HEK293 (cell line): ENCODE measurements at regions not wholly inside any gene's neighbourhood (a gene's known extent, or its start where the extent isn't known, plus 50 kb on each side); places are given as distances from the start of the nearest gene placed in this dataset.

ENCODE experiments used
- CTCF ChIA-PET: fragments of 350-600 bp; formaldehyde crosslinking; extraction: SDS; loops from one replicate; lab custom pipeline; 2021; ENCODE audit warnings: antibody characterized with exemption; lab: Yijun Ruan, JAX
- POLR2A ChIA-PET: fragments of 300-600 bp; formaldehyde crosslinking; extraction: SDS; loops from one replicate; lab custom pipeline; 2020; ENCODE audit warnings: antibody characterized with exemption, inconsistent platforms; lab: Yijun Ruan, JAX
- H3K27ac ChIP-seq: fragments of 200-500 bp; sonication (Bioruptor generic); 2 replicates; pipeline ENCODE4 v1.5.1; 2014; ENCODE audit warnings: low read depth, low read length, control low read depth, inconsistent platforms; ENCODE audit errors: extremely low read depth
- H3K36me3 ChIP-seq, 2 experiments: fragments of 200-500 bp in 1 of 2; sonication (Bioruptor generic) in 1 of 2; 1 replicate in 1 of 2; 2 replicates in 1 of 2; pipeline ENCODE4 v1.5.1; 2014 to 2017; ENCODE audit warnings: inconsistent platforms in 2 of 2, low read length in 2 of 2; ENCODE audit not compliant: control insufficient read depth in 2 of 2, insufficient read depth in 1 of 2
- H3K4me1 ChIP-seq: fragments of 200-500 bp; sonication (Bioruptor generic); 2 replicates; pipeline ENCODE4 v1.5.1; 2014; ENCODE audit warnings: mild to moderate bottlenecking, low read length, inconsistent platforms; ENCODE audit not compliant: control insufficient read depth, insufficient read depth
- H3K4me3 ChIP-seq: 2 replicates; pipeline ENCODE4 v1.5.1; 2011; ENCODE audit warnings: low read depth, mild to moderate bottlenecking, control low read depth, low read length, moderate library complexity
- H3K9me3 ChIP-seq: fragments of 200-500 bp; sonication (Bioruptor generic); 2 replicates; pipeline ENCODE4 v1.5.1; 2014; ENCODE audit warnings: low read depth, low read length, inconsistent platforms; ENCODE audit not compliant: control insufficient read depth, insufficient read depth
- GFI1B ChIP-seq: fragments of 450-650 bp; formaldehyde crosslinking; IDR thresholded peaks from 2 replicates; pipeline ENCODE4 v1.5.1; 2016; ENCODE audit warnings: missing biosample characterization, missing genetic modification characterization
- HOXC10 ChIP-seq: sonication (generic); formaldehyde crosslinking; IDR thresholded peaks from 2 replicates; pipeline ENCODE4 v1.8.1; 2023; ENCODE audit warnings: mild to moderate bottlenecking, missing genetic modification reagents
- YY1 ChIP-seq: fragments of 450-650 bp; formaldehyde crosslinking; IDR thresholded peaks from 2 replicates; pipeline ENCODE4 v1.5.1; 2018; ENCODE audit warnings: missing biosample characterization, missing genetic modification characterization
- ZBTB7A ChIP-seq: fragments of 450-650 bp; formaldehyde crosslinking; IDR thresholded peaks from 2 replicates; pipeline ENCODE4 v1.5.1; 2016; ENCODE audit warnings: low read depth, missing biosample characterization, missing genetic modification characterization
- ZBTB8A ChIP-seq: fragments of 450-650 bp; formaldehyde crosslinking; IDR thresholded peaks from 2 replicates; pipeline ENCODE4 v1.5.1; 2016; ENCODE audit warnings: missing biosample characterization, missing genetic modification characterization
- ZIC2 ChIP-seq: fragments of 450-650 bp; formaldehyde crosslinking; IDR thresholded peaks from 2 replicates; pipeline ENCODE4 v1.5.1; 2016; ENCODE audit warnings: missing biosample characterization, missing genetic modification characterization
- ZNF140 ChIP-seq: fragments of 450-650 bp; formaldehyde crosslinking; IDR thresholded peaks from 2 replicates; pipeline ENCODE4 v1.5.1; 2016; ENCODE audit warnings: missing biosample characterization, missing genetic modification characterization
- ZNF16 ChIP-seq: fragments of 450-650 bp; formaldehyde crosslinking; IDR thresholded peaks from 2 replicates; pipeline ENCODE4 v1.5.1; 2016; ENCODE audit warnings: low read depth, missing biosample characterization, missing genetic modification characterization
- ZNF174 ChIP-seq: fragments of 450-650 bp; formaldehyde crosslinking; IDR thresholded peaks from 2 replicates; pipeline ENCODE4 v1.5.0; 2017; ENCODE audit warnings: missing biosample characterization, mild to moderate bottlenecking, missing genetic modification characterization
- ZNF23 ChIP-seq: fragments of 450-650 bp; formaldehyde crosslinking; IDR thresholded peaks from 2 replicates; pipeline ENCODE4 v1.5.1; 2016; ENCODE audit warnings: missing biosample characterization, missing genetic modification characterization, borderline replicate concordance
- ZNF266 ChIP-seq: fragments of 450-650 bp; formaldehyde crosslinking; IDR thresholded peaks from 2 replicates; pipeline ENCODE4 v1.5.1; 2016; ENCODE audit warnings: missing biosample characterization, missing genetic modification characterization, low read depth
- ZNF324 ChIP-seq: fragments of 450-650 bp; formaldehyde crosslinking; IDR thresholded peaks from 2 replicates; pipeline ENCODE4 v1.5.1; 2016; ENCODE audit warnings: missing biosample characterization, missing genetic modification characterization
- ZNF529 ChIP-seq: fragments of 450-650 bp; formaldehyde crosslinking; IDR thresholded peaks from 2 replicates; pipeline ENCODE4 v1.5.1; 2017; ENCODE audit warnings: missing genetic modification characterization, missing biosample characterization; ENCODE audit not compliant: insufficient replicate concordance
- ZNF530 ChIP-seq: fragments of 450-650 bp; formaldehyde crosslinking; IDR thresholded peaks from 2 replicates; pipeline ENCODE4 v1.5.1; 2016; ENCODE audit warnings: low read depth, missing biosample characterization, missing genetic modification characterization
- ZNF544 ChIP-seq: fragments of 450-650 bp; formaldehyde crosslinking; IDR thresholded peaks from 2 replicates; pipeline ENCODE4 v1.5.0; 2017; ENCODE audit warnings: missing biosample characterization, missing genetic modification characterization
- ZNF76 ChIP-seq: fragments of 450-650 bp; formaldehyde crosslinking; IDR thresholded peaks from 2 replicates; pipeline ENCODE4; 2016; ENCODE audit warnings: low read depth, missing biosample characterization, missing genetic modification characterization, borderline replicate concordance
- ZNF768 ChIP-seq: fragments of 450-650 bp; formaldehyde crosslinking; IDR thresholded peaks from 2 replicates; pipeline ENCODE4 v1.5.1; 2018; ENCODE audit warnings: missing biosample characterization, mild to moderate bottlenecking, missing genetic modification characterization
- ZNF785 ChIP-seq: fragments of 450-650 bp; formaldehyde crosslinking; IDR thresholded peaks from 2 replicates; pipeline ENCODE4 v1.5.1; 2016; ENCODE audit warnings: missing biosample characterization, missing genetic modification characterization
- ZNF830 ChIP-seq: fragments of 450-650 bp; IDR thresholded peaks from 2 replicates; pipeline ENCODE4 v1.5.0; 2018; ENCODE audit warnings: missing biosample characterization, missing genetic modification characterization, low read depth, mild to moderate bottlenecking, moderate library complexity
- ZSCAN16 ChIP-seq: fragments of 450-650 bp; formaldehyde crosslinking; IDR thresholded peaks from 2 replicates; pipeline ENCODE4 v1.5.1; 2016; ENCODE audit warnings: missing biosample characterization, missing genetic modification characterization
- TF ChIP-seq, protein P1 (sequence below): fragments of 450-650 bp; formaldehyde crosslinking; conservative IDR thresholded peaks from 2 replicates; pipeline ENCODE4 v1.5.1; 2016; ENCODE audit warnings: low read depth, missing biosample characterization, missing genetic modification characterization
- TF ChIP-seq, protein P2 (sequence below): fragments of 450-650 bp; formaldehyde crosslinking; IDR thresholded peaks from 2 replicates; pipeline ENCODE4 v1.5.1; 2016; ENCODE audit warnings: missing biosample characterization, missing genetic modification characterization

DNA sequence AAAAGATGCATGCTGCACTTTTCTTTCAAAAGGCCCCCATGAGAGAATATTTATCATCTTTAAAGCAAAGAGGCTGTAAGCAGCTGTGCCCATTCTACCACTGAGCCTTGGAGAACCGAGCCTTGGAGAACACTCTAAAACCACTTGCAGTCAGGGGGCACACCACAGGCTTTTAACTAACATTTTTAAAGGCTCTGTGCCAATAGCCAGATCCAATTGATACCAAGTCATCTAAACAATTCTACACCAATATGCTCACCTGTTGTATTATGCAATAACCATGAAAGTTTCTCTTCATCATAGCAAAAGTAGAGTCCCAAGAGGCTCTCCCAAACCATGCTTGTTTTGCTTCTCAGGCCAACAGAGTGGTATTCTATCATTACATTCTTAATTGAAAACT lies 1090.5 kb upstream of the SEMA6A start (continued):
- TF ChIP-seq, protein P1, sequence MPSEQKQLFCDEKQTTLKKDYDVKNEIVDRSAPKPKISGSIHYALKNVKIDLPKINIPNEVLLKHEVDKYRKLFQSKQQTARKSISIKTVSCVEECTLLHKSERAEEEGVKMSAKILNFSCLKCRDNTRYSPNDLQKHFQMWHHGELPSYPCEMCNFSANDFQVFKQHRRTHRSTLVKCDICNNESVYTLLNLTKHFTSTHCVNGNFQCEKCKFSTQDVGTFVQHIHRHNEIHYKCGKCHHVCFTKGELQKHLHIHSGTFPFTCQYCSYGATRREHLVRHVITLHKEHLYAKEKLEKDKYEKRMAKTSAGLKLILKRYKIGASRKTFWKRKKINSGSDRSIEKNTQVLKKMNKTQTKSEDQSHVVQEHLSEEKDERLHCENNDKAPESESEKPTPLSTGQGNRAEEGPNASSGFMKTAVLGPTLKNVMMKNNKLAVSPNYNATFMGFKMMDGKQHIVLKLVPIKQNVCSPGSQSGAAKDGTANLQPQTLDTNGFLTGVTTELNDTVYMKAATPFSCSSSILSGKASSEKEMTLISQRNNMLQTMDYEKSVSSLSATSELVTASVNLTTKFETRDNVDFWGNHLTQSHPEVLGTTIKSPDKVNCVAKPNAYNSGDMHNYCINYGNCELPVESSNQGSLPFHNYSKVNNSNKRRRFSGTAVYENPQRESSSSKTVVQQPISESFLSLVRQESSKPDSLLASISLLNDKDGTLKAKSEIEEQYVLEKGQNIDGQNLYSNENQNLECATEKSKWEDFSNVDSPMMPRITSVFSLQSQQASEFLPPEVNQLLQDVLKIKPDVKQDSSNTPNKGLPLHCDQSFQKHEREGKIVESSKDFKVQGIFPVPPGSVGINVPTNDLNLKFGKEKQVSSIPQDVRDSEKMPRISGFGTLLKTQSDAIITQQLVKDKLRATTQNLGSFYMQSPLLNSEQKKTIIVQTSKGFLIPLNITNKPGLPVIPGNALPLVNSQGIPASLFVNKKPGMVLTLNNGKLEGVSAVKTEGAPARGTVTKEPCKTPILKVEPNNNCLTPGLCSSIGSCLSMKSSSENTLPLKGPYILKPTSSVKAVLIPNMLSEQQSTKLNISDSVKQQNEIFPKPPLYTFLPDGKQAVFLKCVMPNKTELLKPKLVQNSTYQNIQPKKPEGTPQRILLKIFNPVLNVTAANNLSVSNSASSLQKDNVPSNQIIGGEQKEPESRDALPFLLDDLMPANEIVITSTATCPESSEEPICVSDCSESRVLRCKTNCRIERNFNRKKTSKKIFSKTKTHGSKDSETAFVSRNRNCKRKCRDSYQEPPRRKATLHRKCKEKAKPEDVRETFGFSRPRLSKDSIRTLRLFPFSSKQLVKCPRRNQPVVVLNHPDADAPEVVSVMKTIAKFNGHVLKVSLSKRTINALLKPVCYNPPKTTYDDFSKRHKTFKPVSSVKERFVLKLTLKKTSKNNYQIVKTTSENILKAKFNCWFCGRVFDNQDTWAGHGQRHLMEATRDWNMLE: no peak
- TF ChIP-seq ZNF785 (tag by site-specific recombination): no peak

DNA sequence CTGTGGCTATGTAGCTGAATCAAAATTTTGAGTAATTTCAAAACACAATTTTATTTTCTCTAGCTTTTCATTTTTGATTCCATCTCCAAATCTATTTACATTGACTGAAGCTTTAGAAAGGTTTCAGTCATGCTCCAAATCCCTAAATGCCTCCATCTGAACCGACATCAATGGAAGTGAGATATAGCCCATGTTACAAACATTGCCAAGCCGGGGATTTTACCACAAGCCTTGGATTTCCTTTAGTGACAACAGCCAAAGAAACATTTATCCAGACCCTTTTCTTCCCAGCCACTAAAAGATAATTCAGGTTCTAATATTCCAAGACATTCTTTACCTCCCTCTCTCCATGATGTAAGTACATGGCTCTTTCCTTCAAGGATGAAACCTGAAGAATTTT lies 1087.7 kb upstream of the SEMA6A start:
- CTCF ChIA-PET: interaction anchor here (1.3 kb wide), 1 partner anchor 207 kb away, joined by 3 read pairs; no protein-coding TSS in a partner anchor
- POLR2A ChIA-PET: no interaction called here

DNA sequence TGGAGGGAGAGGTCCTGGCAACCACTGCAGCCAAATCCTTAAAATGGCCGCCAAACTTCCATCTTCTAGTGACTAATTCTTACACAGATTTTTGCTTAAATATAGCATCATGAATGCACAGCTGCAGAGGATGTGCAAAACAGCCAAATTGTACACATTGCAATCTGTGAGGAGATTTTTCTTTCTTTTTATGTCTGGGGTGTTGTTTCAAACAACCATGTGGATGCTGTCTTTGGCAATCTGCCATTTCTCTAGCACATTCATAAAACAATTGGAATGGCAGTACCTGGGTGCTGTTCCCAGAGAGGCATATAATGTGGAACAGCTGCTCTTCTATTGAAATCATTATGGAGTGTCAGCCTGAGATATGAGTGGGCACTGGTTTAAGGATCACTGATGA lies 1082.9 kb upstream of the SEMA6A start:
- ChIA-PET CTCF (no interaction called here), POLR2A (no interaction called here)
- no peaks in the 10 kb centered on the region for H3K4me1 ChIP-seq
- no peak overlapping the region for H3K4me3 ChIP-seq
- no peaks in the 10 kb centered on the region for H3K36me3 ChIP-seq
- no peak overlapping the region for H3K27ac ChIP-seq
- H3K9me3 ChIP-seq: no peaks in the 10 kb centered on the region
- TF ChIP-seq ZNF830 (tag by site-specific recombination) (no peak), ZSCAN16 (no peak)
- TF ChIP-seq, protein P2, sequence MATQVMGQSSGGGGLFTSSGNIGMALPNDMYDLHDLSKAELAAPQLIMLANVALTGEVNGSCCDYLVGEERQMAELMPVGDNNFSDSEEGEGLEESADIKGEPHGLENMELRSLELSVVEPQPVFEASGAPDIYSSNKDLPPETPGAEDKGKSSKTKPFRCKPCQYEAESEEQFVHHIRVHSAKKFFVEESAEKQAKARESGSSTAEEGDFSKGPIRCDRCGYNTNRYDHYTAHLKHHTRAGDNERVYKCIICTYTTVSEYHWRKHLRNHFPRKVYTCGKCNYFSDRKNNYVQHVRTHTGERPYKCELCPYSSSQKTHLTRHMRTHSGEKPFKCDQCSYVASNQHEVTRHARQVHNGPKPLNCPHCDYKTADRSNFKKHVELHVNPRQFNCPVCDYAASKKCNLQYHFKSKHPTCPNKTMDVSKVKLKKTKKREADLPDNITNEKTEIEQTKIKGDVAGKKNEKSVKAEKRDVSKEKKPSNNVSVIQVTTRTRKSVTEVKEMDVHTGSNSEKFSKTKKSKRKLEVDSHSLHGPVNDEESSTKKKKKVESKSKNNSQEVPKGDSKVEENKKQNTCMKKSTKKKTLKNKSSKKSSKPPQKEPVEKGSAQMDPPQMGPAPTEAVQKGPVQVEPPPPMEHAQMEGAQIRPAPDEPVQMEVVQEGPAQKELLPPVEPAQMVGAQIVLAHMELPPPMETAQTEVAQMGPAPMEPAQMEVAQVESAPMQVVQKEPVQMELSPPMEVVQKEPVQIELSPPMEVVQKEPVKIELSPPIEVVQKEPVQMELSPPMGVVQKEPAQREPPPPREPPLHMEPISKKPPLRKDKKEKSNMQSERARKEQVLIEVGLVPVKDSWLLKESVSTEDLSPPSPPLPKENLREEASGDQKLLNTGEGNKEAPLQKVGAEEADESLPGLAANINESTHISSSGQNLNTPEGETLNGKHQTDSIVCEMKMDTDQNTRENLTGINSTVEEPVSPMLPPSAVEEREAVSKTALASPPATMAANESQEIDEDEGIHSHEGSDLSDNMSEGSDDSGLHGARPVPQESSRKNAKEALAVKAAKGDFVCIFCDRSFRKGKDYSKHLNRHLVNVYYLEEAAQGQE: no peak

More for the DNA sequence above, 1087.7 kb upstream of the SEMA6A start:
- TF ChIP-seq ZIC2 (tag by site-specific recombination) (no peak), ZNF266 (tag by site-specific recombination) (no peak), ZNF140 (tag by site-specific recombination) (no peak), ZBTB8A (tag by site-specific recombination) (no peak), ZNF530 (tag by site-specific recombination) (no peak), ZNF23 (tag by site-specific recombination) (no peak), ZNF544 (tag by site-specific recombination) (no peak), ZNF529 (no peak), YY1 (no peak), ZBTB7A (tag by site-specific recombination) (no peak), HOXC10 (no peak), ZNF324 (tag by site-specific recombination) (no peak), ZNF768 (tag by site-specific recombination) (no peak), ZNF16 (tag by site-specific recombination) (no peak), ZNF76 (tag by site-specific recombination) (no peak), GFI1B (tag by site-specific recombination) (no peak), ZNF174 (tag by site-specific recombination) (no peak)
- H3K9me3 ChIP-seq: no peaks in the 10 kb centered on the region
- no peaks in the 10 kb centered on the region for H3K36me3 ChIP-seq
- H3K4me3 ChIP-seq: no peak overlapping the region
- no peaks in the 10 kb centered on the region for H3K4me1 ChIP-seq
- no peak overlapping the region for H3K27ac ChIP-seq
